IPS-18c (cell line): ENCODE measurements at regions not wholly inside any gene's neighbourhood (a gene's known extent, or its start where the extent isn't known, plus 50 kb on each side); places are given as distances from the start of the nearest gene placed in this dataset.

Experiments
- H3K4me3 ChIP-seq: 2 replicates; pipeline ENCODE4 v1.7.0; 2013; ENCODE audit warnings: low read depth, mild to moderate bottlenecking, low read length, moderate library complexity; ENCODE audit not compliant: insufficient read depth
- H3K9me3 ChIP-seq: one replicate; pipeline ENCODE4 v1.6.1; 2013; ENCODE audit warnings: mild to moderate bottlenecking, low read length, moderate library complexity; ENCODE audit not compliant: control insufficient read depth, insufficient read depth

DNA sequence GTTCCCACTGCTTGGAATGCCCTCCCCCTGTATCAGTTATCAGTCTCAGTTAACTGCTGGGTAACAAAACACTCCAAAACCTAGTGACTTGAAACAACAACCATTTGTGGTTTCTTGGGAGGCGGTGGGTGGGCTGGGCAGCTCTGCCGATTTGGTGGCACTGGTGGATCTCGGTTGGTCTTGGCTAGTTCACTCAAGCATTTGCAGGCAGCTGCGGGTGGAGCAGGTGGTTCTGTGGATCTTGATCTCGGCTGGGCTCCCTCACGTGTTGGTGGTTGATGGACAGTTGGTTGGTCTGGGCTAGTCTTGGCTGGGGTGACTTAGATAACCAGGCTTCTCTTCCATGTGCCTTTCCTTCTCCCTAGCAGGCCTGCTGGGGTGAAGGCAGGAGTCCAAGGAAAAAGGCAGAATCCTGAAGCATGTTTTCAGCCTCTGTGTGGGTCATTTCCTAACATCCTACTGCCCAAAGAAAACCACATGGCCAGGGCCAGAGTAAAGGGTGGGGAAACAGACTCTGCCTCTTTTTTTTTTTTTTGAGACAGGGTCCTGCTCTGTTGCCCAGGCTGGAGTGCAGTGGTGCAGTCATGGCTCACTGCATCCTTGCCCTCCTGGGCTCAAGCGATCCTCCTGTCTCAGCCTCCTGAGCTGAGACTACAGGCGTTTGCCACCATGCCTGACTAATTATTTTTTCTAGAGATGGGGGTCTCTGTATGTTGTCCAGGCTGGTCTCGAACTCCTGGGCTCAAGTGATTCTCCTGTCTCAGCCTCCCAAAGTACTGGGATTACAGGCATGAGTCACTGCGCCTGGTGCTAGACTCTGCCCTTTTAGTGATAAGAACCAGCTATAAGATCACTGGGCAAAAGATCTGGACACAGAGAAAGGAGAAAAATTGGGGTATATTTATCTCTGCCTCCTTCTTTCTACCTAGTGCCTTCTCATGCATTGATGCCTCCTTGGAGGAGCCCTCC lies 183.7 kb downstream of the RGS3 start:
- Histone ChIP-seq H3K9me3 (peaks cover 3% of the 10 kb centered on the region), H3K4me3 (no peak overlapping the region)

DNA sequence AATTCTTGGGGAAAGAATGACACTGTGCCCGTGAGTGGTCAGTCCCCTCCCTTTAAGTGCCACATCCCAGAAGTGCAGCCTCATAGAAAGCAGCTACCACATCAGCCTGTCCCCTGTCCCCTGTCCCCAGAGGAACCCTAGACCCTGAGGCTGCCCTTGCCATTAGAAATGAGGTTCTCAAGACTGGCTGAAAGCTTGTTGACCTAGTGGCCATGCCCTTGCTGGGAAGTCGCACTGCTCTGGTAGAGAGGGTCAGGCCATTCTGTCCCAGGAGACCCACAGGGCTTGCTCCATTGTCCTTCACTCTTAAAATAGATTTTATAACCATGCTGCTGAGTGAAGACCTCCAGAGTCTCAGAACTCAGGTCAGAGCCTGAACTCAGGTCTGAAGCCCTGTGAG lies 184.5 kb downstream of the RGS3 start:
- Histone ChIP-seq H3K9me3 (peaks cover 3% of the 10 kb centered on the region), H3K4me3 (no peak overlapping the region)

DNA sequence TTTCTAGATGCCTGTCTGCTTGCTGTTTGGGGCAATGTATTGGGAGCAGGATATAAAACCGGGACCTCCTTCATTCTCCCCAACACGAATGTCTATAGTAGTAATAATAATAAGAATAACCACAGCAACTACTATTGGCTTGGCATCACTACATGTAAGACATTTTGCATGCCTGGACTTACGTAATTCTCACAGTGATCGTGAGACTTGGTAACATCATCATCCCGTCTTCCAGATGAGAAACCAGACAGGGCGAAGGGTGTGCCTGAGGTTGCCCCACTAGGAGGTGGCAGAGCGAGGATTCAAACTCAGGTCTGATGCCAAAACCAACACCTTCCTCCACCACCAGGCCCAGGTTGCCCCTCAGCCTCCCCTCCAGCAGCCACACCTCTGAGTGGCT lies 185.1 kb downstream of the RGS3 start:
- Histone ChIP-seq H3K4me3 (no peak overlapping the region; the same call in 1 of the 2 replicates), H3K9me3 (peaks cover 3% of the 10 kb centered on the region)

DNA sequence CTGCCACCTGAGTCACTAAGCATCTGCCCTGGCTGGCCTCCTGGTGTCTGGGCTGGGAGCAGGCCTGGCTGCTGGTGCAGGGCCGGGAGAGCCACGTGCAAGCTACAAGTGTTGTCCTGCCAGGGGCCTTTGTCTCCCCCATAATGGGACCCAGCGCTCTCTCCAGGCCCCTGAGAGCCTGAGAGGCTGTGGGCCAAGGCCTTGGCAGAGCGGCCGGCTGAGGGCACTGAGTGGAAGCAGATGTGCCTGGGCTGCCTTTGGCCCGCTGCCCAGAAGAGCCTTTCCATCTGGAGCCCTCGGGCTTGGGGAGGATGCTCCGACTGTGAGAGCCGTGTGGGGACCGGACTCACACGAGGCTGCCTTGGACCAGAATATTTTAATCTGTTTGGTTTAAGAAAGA lies 185.5 kb downstream of the RGS3 start:
- Histone ChIP-seq H3K4me3 (no peak overlapping the region; the same call in 1 of the 2 replicates), H3K9me3 (peaks cover 3% of the 10 kb centered on the region)

DNA sequence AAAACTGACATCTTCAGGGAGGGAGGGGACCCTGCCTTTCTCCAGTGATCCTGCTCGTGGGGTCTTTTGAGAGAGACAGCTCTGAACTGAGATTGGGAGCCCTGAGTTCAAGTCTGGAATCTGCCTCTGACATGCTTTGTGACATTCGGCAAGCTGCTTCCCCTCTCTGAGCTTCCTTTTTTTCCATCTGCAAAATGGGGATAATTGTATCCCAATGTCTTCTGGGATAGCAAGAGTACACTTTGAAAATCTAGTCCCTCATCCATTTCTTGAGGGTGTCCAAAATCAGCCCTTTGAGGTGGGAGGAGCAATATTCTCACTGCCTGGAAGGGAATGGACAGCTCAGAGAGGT lies 186.3 kb downstream of the RGS3 start:
- no peak overlapping the region for H3K4me3 ChIP-seq
- H3K9me3 ChIP-seq: peaks cover 3% of the 10 kb centered on the region

DNA sequence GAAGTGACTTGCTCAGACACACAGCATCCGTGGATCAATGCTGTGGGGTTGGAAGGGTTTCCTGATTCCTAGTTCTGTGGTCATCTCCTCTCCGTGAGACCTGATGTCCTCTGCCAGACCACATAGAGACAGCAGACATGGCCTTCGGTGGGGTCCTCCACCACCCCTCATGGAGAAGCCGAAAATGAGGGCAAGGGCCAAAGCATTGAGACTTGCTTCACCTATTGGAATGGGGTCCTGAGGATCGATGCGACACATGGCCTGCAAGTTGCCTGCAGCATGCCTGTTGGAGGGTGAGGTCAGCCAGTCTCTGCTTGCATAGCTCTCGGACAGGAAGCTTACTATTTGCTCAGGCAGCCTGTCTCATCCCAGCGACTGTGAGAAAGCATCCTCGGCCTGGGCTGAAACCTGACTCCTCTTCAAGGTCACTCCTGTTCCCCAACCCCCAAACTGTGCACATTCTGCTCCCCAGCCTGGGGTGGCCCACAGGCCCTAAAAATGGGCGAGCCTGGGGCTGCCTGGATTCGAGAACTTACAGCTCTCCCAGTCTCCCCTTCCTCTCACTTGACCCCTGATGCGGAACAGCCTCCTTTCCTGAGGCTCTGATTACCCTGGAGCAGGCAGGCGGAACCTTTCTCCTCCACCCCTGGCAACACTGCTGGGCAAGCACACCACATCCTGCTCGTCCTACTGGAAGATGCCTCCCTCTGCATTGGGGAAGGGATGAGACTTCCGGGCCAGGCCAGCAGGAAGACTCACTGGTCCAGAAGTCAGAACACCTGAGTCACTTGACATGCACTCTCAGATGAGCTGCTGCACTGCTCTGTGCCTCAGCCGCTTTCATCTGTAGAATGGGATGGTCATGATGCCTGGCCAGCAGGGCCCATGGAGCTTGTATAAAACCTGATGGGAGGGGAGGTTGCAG lies 186.9 kb downstream of the RGS3 start:
- H3K9me3 ChIP-seq: peaks cover 3% of the 10 kb centered on the region
- no peak overlapping the region for H3K4me3 ChIP-seq

DNA sequence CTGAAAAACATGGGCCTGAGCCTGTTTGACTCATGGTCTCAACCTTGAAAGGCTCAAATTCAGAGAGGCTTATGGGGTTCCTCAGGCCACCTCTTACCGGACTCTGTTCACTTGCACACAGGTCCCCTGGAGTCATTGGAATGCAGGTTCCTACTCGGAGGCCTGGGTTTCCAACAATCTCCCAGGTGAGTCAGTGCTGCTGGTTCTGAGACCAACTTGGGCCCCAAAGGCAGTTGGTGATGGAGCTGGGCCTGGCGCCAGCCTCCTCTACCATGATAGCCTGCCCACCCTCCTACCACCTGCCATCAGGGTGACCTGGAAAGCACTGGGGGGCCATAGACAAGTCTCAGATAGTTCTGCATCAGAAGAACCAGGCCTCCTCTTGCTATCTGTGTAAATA lies 188.4 kb downstream of the RGS3 start:
- Histone ChIP-seq H3K9me3 (peaks cover under 1% of the 10 kb centered on the region), H3K4me3 (no peak overlapping the region)

DNA sequence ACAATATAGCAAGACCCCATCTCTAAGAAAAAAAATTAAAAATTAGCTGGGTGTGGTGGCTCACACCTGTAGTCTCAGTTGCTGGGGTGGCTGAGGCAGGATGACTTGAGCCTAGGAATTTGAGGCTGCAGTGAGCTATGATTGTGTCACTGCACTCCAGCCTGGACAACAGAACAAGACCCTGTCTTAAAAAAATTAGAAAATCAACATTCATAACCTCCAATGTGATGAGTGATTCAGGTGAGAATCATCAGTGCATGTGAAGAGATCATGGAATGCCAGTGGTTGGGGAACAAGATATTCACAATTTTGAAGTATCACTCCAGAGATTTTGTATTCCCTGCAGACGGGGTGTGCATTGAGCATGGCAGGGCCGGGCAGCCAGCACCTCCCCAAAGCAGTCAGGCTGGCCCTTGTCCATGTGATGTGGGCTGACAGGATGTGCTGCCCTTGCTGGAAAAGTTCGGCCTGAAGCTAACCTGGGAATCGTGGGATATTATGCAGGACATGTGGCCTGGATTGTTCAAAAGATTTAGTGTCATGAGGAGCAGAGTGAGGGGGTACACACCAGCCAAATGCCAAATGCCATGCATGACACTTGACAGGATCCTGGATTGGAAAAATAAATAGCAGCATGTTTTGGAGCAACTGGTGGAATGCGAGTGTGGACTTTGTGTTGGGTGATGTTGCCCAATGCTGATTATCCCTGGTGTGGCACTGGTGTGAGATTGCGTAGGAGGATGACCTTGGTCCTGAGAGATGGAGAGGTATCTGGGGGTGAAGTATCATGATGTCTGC lies 189.0 kb downstream of the RGS3 start:
- H3K9me3 ChIP-seq: no peaks in the 10 kb centered on the region
- H3K4me3 ChIP-seq: no peak overlapping the region

DNA sequence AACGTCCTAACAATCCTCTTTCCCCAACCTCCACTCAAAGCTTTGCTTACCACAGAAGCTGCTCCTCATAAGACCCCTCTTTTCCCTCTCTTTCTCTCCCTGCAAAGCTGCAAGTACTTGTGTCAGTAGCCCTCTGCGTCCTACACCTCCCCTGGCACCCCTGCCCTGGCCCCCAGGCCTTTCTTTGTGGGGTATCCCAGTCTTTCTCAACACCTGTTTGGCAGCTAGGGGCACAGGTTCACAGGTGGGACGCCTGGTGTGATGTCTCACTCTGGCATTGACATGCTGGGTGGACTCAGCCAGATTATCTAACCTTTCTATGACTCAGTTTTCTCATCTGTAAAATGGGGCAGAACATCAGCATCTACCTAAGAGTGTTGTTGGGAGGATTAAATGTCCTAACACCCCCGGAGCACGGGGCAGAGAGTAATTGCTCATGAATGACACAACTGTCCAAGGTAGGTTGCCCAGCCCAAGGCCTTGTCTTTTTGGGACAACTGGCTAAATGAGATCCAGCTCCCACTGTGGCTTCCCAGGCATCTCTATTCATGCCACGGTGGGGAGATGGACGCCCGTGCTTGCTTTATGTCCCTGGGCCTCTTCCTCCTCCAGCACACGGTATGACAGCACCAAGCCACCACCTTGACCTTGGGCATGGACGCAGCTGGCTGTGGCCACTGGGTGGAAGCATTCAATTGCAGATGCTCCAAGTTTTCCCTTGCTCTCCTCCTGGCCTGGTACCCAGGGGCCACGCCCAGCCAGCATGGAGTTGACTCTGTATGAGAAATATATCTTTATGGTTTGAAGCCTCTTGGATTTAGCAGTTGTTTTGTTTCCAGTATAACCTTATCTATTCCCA lies 190.4 kb downstream of the RGS3 start:
- Histone ChIP-seq H3K9me3 (no peaks in the 10 kb centered on the region), H3K4me3 (no peak overlapping the region)

DNA sequence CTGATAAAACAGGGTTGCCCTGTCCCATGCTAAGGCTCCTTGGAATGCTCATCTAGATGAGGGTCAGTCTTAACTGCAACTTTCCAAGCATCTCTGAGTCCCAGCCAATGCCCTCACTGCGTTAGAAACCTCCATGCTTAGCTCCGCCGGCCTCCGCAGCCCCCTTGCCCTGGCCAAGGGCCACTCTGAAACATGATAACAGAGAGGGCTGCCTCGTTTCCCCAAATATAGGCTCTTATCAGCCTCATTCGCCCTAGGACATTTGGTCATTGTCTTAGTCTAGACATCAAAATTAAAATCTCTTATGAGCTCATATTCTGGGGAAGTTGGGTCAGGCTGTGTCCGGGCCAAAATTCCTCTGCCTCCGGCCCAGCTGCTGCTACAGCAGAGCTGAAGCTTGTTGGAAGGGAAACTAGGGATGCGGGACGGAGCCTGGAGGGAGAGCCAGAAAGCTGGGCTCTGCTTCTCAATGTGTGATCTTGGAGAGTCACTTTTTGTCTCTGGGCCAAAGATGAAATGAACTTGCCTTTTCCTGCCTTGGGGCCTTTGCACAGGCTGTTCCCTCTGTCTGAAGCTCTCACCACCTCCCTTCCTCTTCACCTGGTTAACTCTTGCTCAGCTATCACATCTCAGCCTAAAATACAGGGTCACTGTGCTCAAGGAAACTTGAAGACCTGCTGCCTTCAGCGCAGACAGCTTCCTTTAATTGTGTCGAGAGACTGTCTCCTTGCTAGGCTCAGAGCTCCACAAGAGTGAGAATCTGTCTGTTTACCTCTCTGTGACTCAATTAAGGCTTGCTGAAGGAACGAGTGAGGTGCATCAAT lies 191.3 kb downstream of the RGS3 start:
- H3K4me3 ChIP-seq: no peak overlapping the region
- no peaks in the 10 kb centered on the region for H3K9me3 ChIP-seq

DNA sequence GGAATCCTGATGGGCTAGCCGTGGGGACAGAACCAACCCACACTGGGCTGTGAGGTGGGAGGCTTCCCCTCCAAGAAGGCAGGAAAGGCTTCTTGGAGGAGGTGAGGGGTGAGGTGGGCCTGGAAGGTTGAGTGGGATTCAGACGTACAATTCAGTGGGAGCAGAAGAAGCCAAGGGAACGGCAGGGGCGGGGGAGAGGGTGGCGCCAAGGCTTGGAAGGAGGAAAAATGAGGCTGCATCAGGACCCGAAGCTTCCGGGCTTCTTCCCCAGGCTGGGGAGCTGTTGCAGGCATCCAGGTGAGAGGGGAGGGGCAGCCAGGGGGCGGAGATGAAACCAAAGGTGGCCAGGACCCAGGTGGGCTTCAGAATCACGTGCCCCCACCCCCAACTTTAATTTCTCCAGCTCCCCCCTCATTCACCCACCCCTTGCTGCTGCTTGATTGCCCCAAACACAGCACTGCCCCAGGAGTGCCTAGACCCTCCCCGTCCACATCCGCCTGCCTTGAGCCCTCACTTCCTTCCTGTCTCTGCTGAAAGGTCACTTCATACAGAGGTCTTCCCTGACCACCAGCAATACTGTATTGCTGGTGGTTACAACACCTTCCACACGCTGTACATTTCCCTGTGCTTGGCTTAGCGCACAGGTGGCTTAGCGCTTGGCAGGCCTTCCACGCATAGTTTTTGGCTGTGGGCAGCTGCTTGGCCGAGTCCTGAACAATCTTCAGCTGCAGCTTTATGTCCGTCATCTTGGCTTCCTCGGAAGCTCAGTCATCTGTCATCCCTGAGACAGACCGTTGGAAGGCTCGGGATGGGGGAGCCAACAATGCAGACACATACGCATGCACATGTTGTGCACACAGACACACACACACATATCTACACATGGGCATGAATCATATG lies 193.5 kb downstream of the RGS3 start:
- Histone ChIP-seq H3K4me3 (no peak overlapping the region), H3K9me3 (no peaks in the 10 kb centered on the region)

DNA sequence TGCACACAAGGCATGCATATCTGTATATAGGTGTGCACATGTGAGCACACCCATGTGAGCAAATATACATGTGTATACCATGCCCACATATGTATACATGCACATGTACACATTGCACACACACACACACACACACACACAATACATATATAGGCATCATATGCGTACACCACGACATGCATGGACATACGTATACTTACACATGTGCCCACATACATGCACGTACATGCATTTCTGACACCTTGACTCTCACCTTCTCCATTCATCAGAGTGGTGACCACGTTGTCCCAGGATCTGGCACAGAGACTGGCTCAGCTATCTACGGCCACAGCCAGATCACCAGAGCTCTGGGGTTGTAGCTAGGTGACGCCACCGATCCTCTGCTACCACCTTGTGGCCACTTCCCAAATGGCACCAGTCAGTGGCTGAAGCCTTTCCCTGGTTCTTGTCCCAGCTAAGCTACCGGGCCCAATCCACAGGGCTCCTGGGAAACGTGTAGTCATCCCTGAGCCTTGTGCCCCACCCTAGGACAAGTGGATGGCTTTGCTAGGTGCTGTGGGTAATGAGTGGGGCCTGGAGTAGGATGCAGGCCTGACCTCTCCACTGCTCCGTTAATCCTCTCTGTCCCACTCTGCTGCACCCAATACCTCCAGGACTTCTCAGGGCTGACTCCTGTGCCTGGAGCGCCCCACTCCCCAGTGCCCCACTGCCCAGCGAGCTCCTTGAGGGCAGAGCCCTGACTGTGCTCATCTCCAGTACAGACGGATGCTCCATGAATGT lies 194.4 kb downstream of the RGS3 start:
- Histone ChIP-seq H3K9me3 (no peaks in the 10 kb centered on the region), H3K4me3 (no peak overlapping the region)

DNA sequence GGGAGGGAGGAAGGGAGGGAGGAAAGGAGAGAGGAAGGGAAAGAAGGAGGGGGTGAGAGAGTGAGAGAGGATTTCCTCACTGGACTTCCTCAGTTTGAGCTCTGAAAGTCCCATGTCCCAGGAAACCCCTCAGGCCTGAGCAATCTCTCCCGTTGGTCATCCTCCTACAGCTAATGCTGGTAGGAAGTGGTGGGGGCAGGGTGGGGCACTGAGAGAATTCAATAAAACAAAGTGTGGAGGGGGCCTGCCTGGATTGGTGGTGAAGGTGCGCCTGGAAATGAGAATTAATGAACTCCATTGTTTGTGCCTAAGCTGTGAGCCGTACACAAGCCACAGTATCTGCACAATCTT lies 195.0 kb downstream of the RGS3 start:
- H3K4me3 ChIP-seq: no peak overlapping the region
- no peaks in the 10 kb centered on the region for H3K9me3 ChIP-seq

DNA sequence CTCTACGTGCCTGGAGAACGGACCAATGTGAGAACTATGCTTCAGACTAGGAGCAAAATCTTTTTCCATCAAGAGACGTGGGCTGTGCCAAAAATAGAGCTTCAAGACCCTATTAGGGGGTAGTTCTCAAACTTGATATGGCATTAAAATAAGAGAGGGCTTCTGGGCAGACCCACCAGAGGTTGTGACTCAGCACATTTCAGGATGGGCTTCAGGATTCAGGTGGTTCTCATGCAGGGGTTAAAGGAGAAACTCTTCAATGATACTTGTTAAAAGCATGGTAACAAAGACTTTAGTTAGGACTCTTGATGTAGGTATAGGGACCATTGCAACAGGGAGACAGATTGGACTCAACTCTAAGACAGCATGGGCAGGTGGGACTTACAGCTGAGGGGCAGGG lies 195.5 kb downstream of the RGS3 start:
- H3K9me3 ChIP-seq: no peaks in the 10 kb centered on the region

More for the DNA sequence above, 195.5 kb downstream of the RGS3 start:
- no peak overlapping the region for H3K4me3 ChIP-seq
